ENCODE measurements at regions not wholly inside any gene's neighbourhood (a gene's known extent, or its start where the extent isn't known, plus 50 kb on each side); places are given as distances from the start of the nearest gene placed in this dataset.

DNA sequence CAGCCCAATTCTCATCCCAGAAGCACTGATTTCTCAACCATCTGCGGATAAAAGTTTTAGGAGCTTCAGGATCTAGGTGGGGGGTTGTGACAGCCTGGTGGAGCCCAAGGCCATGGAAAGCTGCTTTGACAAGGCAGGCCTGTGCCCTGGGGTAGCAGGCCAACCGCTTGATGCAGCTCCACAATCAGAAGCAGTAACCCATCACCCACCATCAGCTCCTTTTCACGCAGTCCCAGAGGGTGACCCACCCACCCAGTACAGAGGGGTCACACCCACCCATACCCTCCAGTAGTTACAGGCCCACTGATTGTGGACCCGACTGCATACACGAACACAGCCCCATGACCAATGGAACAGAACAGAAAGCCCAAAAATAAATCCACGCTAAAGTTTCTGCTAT lies 253.9 kb downstream of the AHR start:
- H3K27me3 Mint-ChIP-seq, result no peaks in the 10 kb centered on the region

DNA sequence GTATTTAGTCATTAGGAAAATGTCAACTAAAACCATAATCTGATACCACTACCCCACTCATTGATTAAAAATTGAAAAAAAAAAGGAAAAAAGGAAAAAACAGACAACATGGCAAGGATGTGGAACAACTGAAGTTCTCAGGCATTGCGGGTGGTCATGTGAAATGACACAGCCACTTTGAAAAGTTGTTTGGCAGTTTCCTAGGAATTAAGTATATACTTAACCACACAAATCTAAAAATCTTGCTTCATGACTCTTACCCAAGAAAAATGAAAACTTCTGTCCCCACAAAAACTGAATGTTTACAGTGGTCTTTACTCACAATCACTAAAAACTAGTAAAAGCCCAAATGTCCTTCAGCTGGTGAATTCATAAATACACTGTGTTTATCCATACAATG lies 254.5 kb downstream of the AHR start:
- Mint-ChIP-seq H3K4me1 (no peaks in the 10 kb centered on the region), H3K27ac (no peak overlapping the region), H3K36me3 (peaks cover 1% of the 10 kb centered on the region), H3K4me3 (no peak overlapping the region), H3K27me3 (no peaks in the 10 kb centered on the region), H3K9me3 (ENCODE audit: low read depth) (no peaks in the 10 kb centered on the region)
- ATAC-seq, result no peak
- DNase-seq, result no peak
- CTCF ChIA-PET, result no interaction called here

More for the DNA sequence above, 253.9 kb downstream of the AHR start:
- H3K4me3 Mint-ChIP-seq, result no peak overlapping the region
- H3K36me3 Mint-ChIP-seq, result peaks cover 1% of the 10 kb centered on the region
- H3K4me1 Mint-ChIP-seq, result no peaks in the 10 kb centered on the region
- ATAC-seq, result no peak
- no peaks in the 10 kb centered on the region for H3K9me3 Mint-ChIP-seq (ENCODE audit: low read depth)
- CTCF ChIA-PET, result no interaction called here
- no peak overlapping the region for H3K27ac Mint-ChIP-seq
- no peak for DNase-seq

DNA sequence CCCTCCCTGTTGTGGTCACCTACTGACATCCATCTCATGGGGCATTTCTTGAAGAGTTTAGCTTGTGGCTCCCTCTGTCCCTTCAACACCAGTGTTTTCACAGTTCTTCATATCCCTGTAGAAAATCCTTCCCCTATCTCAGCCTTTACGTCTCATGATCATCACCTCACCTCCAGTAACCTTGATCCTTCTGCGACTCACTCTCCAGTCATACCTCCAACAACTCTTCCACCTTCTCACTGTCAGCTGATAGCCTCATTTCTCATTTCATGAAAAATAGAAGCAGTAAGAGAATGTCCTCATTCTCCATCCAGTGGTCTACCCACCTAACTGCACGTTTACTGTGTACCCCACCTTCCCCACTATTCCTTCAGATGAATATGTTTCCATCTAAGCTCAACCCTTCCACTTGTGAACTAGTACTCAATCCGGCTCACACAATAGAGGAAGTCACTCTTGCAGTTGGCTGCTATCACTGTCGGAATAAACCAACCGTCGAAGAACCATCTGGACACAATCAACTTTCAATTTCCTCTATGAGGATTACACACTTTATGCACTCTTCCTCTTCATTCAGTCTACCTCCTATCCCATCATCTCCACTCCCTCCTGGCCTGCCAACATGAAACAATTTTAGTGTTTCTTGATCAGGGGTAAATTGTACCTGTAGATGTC lies 256.0 kb downstream of the AHR start:
- Mint-ChIP-seq H3K4me3 (no peak overlapping the region), H3K36me3 (peaks cover 1% of the 10 kb centered on the region), H3K27ac (no peak overlapping the region), H3K27me3 (no peaks in the 10 kb centered on the region), H3K9me3 (ENCODE audit: low read depth) (no peaks in the 10 kb centered on the region), H3K4me1 (no peaks in the 10 kb centered on the region)
- ATAC-seq (no peak), DNase-seq (no peak)
- CTCF ChIA-PET, result no interaction called here

DNA sequence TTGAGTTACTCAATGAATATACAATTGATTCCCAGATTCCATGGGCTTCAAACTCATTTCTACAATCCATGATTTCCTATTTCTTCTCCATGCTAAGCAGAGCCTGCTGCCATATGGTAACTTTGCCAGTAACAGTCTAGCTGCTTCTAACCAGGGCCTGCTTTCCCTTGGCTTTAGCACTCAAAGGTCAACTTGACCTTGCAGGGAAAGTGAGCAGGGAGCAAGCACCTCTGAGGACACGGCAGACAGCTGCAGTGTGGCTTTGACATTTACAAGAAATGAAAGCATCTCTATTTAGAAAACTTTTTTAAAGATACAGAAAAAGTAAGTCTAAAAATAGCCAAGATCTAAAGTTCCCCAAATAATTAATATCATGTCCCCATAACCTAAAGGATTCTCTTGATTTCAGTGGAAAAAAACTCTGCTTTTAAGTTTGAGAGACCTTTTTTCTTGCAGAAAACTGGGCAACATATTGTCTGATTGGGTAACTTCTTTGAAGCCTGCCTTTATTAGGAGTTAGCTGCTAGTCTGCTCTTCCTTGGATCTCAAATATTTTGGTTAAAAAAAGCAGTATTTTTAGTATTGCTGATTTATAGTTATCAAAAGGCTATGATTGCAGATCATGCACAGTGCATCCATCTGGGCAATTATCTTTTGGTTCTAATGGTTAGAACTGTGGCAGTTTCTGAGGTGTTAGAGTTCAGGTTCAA lies 257.9 kb downstream of the AHR start:
- no peaks in the 10 kb centered on the region for H3K4me1 Mint-ChIP-seq
- no peak for ATAC-seq
- no peaks in the 10 kb centered on the region for H3K36me3 Mint-ChIP-seq
- no peak overlapping the region for H3K27ac Mint-ChIP-seq
- CTCF ChIA-PET, result no interaction called here
- H3K9me3 Mint-ChIP-seq (ENCODE audit: low read depth), result no peaks in the 10 kb centered on the region
- H3K4me3 Mint-ChIP-seq, result no peak overlapping the region
- H3K27me3 Mint-ChIP-seq, result no peaks in the 10 kb centered on the region
- DNase-seq, result no peak

DNA sequence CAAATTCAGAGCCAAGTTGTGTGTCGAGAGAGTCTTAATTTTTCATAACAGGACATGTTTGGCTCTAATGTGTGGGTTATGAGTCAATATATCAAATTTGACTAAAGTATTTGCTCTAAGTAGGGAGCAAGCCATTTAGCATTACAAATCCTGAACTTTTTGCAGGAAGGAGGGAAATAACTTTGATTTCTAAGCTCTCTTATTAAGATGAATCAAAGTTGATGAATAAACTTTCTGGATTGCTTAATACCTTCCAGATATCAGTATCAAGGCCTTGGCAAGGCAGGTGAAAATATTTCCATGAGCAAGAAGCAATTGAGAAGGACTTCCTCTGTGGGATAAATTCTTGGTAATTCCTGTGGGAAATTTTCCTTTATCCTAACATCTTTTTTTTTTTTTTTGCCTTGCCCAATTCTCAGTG lies 258.8 kb downstream of the AHR start:
- Mint-ChIP-seq H3K4me1 (no peaks in the 10 kb centered on the region), H3K27me3 (no peaks in the 10 kb centered on the region), H3K9me3 (ENCODE audit: low read depth) (no peaks in the 10 kb centered on the region), H3K4me3 (no peak overlapping the region), H3K27ac (no peak overlapping the region), H3K36me3 (no peaks in the 10 kb centered on the region)
- DNase-seq (no peak), ATAC-seq (no peak)
- CTCF ChIA-PET, result no interaction called here

DNA sequence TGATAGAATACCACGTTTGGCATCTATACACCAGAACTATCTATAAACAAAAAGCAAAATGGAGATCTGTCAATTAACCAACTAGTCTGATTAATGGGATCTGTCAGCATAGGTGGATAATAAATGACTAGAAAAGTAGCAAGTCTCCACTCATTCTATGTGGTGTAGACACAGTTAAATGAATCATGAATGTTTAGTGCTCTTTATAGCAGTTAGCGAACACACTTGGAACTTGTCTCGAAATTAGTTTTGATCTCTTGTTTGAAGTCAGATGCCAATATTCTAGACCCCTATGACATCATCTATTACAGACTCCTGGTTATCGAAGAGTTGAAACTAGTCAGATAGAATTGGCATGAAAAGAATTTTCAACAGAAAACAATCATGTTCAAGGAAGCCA lies 259.7 kb downstream of the AHR start:
- Mint-ChIP-seq H3K36me3 (no peaks in the 10 kb centered on the region), H3K27me3 (no peaks in the 10 kb centered on the region), H3K27ac (no peak overlapping the region), H3K9me3 (ENCODE audit: low read depth) (no peaks in the 10 kb centered on the region), H3K4me3 (no peak overlapping the region), H3K4me1 (no peaks in the 10 kb centered on the region)
- DNase-seq (no peak), ATAC-seq (no peak)
- CTCF ChIA-PET, result interaction anchor here (0.7 kb wide), 1 partner anchor 1125 kb away, joined by 3 read pairs; no protein-coding TSS in a partner anchor

DNA sequence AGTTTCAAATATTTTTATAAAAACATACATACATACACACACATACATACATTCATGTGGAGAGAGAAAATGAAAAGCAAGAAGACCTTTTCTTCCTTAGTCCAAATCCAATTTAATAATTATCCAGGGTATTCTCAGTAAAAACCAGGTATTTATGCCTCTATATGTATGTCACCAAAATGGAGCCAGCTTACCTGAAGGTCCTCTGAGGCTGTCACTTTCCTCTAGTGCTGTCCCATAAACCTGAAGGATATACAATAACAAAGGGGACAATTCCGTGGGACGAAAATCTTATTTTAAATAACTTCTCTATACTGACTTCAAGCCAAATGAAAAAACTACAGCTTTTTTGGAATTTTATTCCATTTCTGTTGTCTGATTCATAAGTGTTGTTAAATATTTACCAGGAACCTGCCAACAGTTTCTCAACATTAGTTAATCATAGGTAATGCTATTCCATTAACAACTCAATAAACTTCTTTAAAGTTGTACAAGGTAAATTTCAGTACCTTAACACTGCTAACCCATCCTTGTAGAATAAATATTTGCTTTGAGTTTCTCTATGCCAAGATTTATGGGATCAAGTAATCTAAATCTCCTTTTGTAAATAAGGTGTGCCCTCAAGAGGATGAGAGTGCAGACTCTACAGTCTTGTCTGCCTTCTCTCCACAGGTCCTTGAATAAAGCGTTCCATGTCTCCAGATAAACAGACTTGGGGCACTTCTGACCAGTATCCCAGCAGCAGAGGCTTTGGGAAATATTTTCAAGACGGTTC lies 260.3 kb downstream of the AHR start:
- Mint-ChIP-seq H3K36me3 (no peaks in the 10 kb centered on the region), H3K9me3 (ENCODE audit: low read depth) (no peaks in the 10 kb centered on the region), H3K27ac (no peak overlapping the region), H3K4me1 (no peaks in the 10 kb centered on the region), H3K27me3 (peaks cover 6% of the 10 kb centered on the region), H3K4me3 (no peak overlapping the region)
- DNase-seq (no peak), ATAC-seq (no peak)
- CTCF ChIA-PET, result interaction anchor here (0.7 kb wide), 1 partner anchor 1125 kb away, joined by 3 read pairs; no protein-coding TSS in a partner anchor

DNA sequence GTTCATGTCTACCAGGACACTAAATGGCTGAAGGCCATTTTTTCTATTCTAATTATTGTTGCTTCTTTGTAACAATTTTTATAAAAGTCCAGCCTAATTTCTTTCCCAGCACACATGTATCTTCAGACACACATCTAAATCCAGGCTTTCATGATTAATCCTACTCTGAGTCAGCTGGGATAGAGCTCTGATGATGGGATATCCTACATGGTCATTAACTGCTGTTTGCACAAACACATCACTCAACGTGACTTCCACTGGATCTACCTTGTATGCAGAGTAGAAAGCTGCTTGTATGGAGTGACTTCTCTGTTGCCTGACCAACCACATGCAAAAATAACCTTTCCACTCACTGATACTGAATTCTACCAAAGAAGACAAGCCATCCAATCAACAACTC lies 260.9 kb downstream of the AHR start:
- Mint-ChIP-seq H3K9me3 (ENCODE audit: low read depth) (no peaks in the 10 kb centered on the region), H3K4me3 (no peak overlapping the region), H3K27me3 (peaks cover 6% of the 10 kb centered on the region), H3K27ac (no peak overlapping the region), H3K4me1 (no peaks in the 10 kb centered on the region), H3K36me3 (no peaks in the 10 kb centered on the region)
- DNase-seq (no peak), ATAC-seq (no peak)
- CTCF ChIA-PET, result no interaction called here

DNA sequence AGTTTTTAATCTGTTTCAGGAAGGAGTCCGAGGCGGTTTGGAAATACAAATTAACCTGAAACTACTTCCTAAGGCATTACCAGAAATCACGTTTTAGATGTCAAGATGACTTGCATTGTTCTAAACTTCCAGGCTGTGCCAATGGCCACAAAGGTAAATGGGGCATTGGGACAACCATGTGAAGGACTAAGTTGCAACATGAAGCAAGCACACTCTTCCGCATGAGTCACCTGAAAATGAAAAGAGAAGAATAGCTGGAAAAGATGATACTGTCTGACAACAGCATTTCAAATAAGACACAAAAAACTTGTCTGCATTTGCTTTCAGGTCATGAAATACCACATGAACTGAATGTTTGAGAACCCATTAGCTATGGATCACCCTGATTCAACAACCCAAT lies 262.1 kb downstream of the AHR start:
- no peak overlapping the region for H3K27ac Mint-ChIP-seq
- H3K4me1 Mint-ChIP-seq, result no peaks in the 10 kb centered on the region
- no peaks in the 10 kb centered on the region for H3K9me3 Mint-ChIP-seq (ENCODE audit: low read depth)
- H3K4me3 Mint-ChIP-seq, result no peak overlapping the region
- ATAC-seq (no peak), DNase-seq (no peak)
- H3K36me3 Mint-ChIP-seq, result no peaks in the 10 kb centered on the region
- CTCF ChIA-PET, result no interaction called here
- H3K27me3 Mint-ChIP-seq, result peaks cover 6% of the 10 kb centered on the region

DNA sequence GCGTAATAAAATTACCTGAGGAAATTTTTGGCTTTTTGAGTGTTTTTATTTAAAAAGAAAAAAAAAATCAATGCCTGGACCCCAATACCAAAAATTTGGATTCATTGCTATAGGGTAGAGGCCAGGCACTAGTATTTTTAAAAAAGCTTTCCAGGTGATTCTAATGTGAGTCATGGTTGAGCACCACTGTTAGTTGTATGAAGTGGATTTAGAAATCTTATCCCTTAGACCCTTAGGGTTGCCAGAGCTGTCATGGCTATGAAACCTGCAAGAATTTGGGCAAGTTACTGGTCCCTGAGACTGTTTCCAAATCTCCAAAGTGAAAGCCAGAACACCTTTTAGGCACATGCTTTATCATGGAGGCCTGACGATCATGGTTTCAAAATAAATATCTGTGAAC lies 262.5 kb downstream of the AHR start:
- no peak for DNase-seq
- Mint-ChIP-seq H3K36me3 (no peaks in the 10 kb centered on the region), H3K27me3 (peaks cover 6% of the 10 kb centered on the region), H3K4me1 (no peaks in the 10 kb centered on the region), H3K4me3 (no peak overlapping the region), H3K27ac (no peak overlapping the region), H3K9me3 (ENCODE audit: low read depth) (no peaks in the 10 kb centered on the region)
- no peak for ATAC-seq
- CTCF ChIA-PET, result no interaction called here

DNA sequence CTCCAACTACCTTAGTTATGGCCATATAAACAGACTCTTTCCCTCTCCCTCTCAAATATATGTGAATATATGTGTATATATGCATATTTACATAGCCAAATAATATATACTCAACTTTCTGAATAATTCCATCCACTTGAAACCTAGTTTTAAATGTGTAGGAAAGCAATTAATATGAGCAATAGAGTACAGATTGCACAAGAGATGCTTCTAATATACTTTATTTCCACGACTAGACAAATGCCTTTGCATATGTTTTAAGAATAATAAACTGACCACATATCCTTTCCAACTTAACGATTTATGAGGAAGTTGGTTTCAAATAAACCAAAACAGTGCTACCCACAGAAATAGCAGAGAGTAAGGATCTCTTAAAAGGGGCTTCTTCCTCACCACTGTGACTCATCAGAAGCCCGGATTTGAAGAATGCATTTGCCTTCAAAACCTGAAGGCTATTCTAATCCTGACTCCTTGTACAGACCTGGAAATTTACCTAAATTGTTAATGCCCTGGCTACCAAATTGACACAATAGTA lies 266.3 kb downstream of the AHR start:
- Mint-ChIP-seq H3K4me3 (no peak overlapping the region), H3K27me3 (peaks cover 9% of the 10 kb centered on the region), H3K36me3 (no peaks in the 10 kb centered on the region), H3K9me3 (ENCODE audit: low read depth) (no peaks in the 10 kb centered on the region), H3K27ac (no peak overlapping the region), H3K4me1 (no peaks in the 10 kb centered on the region)
- DNase-seq, result no peak
- CTCF ChIA-PET, result no interaction called here
- no peak for ATAC-seq

DNA sequence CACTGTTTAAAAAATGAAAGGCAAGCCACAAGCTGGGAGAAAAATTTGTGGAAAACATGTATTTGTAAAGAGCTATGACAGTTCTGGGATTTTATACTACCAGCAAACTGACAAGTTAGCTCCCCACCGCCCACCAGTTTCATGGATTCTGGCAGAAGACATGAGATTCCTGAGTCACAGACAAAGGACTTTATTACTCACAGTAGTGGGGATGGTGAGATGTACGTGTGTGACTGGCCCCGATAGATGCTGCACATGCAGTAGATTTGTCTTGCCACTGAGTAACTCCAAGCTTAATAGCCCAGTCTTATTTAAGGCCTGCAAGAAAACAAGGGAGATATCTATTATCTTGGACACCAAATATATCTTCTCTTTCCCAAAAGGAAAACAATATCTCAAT lies 281.7 kb downstream of the AHR start:
- H3K27me3 Mint-ChIP-seq, result peaks cover 23% of the 10 kb centered on the region
- no peaks in the 10 kb centered on the region for H3K4me1 Mint-ChIP-seq
- H3K4me3 Mint-ChIP-seq, result no peak overlapping the region
- no peak overlapping the region for H3K27ac Mint-ChIP-seq
- peaks cover 5% of the 10 kb centered on the region for H3K9me3 Mint-ChIP-seq (ENCODE audit: low read depth)
- no peaks in the 10 kb centered on the region for H3K36me3 Mint-ChIP-seq
- CTCF ChIA-PET, result no interaction called here
- DNase-seq (no peak), ATAC-seq (no peak)

DNA sequence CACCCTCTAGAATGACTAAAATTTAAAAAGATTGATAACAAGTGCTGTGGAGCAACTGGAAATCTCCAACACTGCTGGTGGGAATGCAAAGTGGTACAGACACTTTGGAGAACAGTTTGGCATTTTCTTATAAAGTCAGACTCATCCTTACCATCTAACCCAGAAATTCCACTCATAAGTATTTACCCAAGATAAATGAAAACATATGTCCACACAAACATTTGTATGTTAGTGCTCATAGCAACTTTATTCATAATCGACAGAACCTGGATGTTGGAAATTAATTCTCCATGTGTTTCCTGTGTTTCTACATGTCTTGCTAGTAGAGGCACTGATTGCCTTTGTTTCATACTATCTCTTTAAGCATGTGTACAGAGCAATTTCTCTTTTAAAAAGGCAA lies 282.4 kb downstream of the AHR start:
- CTCF ChIA-PET, result no interaction called here
- no peaks in the 10 kb centered on the region for H3K36me3 Mint-ChIP-seq
- H3K4me3 Mint-ChIP-seq, result no peak overlapping the region
- ATAC-seq (no peak), DNase-seq (no peak)
- no peaks in the 10 kb centered on the region for H3K4me1 Mint-ChIP-seq
- peaks cover 5% of the 10 kb centered on the region for H3K9me3 Mint-ChIP-seq (ENCODE audit: low read depth)
- peaks cover 23% of the 10 kb centered on the region for H3K27me3 Mint-ChIP-seq
- H3K27ac Mint-ChIP-seq, result no peak overlapping the region

DNA sequence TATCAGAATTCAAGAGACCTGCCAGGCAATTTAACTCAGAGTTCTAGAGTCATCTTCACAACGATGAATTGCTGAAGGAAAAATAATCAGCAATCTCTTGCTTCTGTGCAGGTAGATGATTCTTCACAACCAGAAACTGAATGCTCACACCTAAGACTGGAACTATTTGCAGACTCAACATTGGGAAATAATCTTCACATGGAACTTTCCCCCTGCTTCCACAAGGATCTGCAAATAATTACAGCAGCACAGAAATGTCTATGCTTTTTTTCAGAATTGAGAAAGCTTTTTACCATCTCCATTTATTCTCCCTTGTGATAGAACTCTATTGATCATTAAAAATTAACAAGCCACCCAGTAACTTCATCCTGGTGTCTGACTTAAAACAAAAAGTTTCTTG lies 282.8 kb downstream of the AHR start:
- Mint-ChIP-seq H3K9me3 (ENCODE audit: low read depth) (peaks cover 5% of the 10 kb centered on the region), H3K4me1 (no peaks in the 10 kb centered on the region), H3K4me3 (no peak overlapping the region), H3K27ac (no peak overlapping the region), H3K27me3 (peaks cover 23% of the 10 kb centered on the region), H3K36me3 (no peaks in the 10 kb centered on the region)
- ATAC-seq, result no peak
- CTCF ChIA-PET, result no interaction called here
- no peak for DNase-seq
